NCI-H128 (cell line): ENCODE measurements at regions not wholly inside any gene's neighbourhood (a gene's known extent, or its start where the extent isn't known, plus 50 kb on each side); places are given as distances from the start of the nearest gene placed in this dataset.

Source experiments
- DNase-seq: peaks from one replicate; lab custom pipeline; 2025; ENCODE audit not compliant: unreplicated experiment; lab: John Stamatoyannopoulos, UW

DNA sequence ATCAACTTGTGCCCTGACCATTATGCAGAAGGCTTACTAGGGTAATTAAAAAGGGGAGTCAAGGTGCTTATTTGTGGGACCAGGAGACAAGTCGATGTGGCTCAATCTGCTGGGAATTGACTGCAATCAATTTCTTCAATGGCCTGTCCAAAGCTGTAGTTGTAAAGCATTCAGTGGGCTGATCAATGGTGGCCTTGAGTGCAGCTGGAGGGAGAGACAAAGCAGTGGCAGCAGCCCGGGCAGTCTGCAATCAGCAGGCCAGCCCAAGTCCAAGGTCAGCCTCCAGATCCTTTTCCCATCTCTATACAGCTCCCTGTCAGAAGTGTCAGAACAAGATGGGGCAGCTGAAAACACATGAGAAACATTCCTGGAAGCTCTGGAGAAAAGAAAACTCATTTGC lies 51.0 kb upstream of the BRINP1 start:
- no peak for DNase-seq
